Fibroblast of skin of abdomen (primary cell): ENCODE measurements at regions not wholly inside any gene's neighbourhood (a gene's known extent, or its start where the extent isn't known, plus 50 kb on each side); places are given as distances from the start of the nearest gene placed in this dataset.

Experiments
- DNase-seq: peaks from one replicate; pipeline ENCODE4 v3.0.0-alpha.2; 2013

DNA sequence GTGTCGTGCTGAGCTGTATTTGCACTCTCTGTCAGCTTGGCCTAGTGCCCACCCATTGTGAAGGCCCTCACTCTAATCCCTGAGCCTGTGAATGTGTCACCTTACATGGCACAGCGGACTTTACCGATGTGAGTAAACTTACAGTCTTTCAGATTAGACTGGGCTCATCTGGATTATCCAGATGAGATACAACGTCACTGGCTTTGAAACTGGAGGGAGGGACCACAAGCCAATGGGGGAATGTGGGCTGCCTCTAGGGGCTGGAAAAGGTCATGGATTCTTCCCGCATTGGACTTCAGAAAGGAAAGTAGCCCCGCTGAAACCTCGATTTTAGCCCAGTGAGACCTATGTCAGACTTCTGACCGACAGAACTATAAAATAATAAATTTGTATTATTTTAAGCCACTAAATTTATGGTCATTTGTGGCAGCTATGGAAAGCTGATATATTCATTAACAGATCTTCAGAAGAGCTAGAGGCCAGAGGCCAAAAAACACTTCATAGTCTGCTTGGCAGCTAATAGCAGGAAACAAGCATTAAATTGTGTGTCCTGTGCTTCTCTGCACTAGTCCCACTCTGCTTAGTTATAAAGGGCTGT is 139.0 kb upstream of the GAS1 start:
- no peak for DNase-seq

DNA sequence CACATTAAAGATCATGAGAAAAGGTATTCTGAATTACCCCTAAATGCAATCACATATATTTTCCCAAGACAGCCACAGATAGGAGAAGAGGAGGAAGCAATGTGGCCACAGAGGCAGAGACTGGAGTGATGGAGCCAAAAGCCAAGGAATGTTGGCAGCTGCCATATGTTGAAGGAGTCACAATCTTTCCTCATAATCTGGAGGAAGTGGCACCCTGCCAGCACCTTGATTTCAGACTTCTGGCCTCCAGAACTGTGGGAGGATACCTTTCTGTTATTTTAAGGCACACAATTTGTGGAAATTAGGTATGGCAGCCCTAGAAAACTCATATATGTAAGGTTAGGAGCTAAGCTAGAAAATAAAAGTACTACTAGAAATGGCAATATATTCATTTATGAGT is 139.9 kb upstream of the GAS1 start:
- DNase-seq, result no peak

DNA sequence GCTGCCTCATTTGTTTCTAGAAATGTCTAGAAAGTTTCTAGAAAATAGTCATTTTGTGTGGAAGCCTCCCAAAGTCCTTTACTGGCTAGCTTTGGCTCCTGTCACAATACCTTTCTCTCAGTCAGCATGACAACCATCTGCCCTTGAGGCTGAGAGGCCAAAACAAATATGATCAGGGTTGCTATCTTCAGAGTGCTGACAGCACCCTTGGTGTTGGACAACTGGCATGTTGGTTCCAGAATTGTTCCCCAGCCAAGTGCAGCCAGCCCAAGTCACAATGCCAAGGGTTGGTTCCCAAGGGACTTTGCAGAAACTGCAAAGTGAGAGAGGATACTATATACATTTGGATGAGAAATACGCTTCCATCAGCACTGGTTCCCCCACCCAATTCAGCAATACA is 140.9 kb upstream of the GAS1 start:
- DNase-seq, result no peak

DNA sequence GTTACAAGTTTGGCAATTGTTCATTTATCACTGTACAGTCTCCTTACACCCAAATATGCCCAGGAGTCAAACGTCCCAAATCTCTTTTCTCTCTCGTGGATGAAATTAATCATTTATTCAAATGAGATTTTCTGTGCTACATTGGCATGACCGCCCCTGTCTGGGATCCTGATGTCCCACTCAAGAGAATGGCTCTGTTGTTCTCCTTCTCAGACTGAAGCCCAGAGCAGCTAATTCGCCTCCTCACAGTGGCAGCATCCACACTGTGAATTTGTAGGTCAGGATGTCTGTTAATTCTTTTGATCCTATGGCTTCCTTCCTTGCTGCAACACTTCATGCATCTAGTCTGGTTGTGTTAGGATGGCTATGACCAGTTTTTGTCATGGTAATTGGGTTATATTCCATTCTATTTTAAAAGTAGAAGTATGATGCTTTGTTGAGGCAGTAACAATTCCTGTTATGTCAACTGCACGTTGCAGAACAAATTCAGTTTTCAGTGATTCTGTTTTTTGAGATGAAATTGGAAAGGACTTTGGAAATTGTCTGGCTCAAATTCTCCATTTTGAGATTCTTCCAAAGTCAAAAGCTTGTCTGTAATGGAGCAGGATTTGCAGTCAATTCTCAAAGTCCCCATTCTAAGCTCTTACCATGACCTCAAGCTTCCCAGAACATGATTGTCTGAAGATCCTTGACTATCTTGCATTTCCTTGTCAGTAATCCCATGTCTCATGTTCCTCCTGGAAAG is 141.5 kb upstream of the GAS1 start:
- DNase-seq, result no peak

DNA sequence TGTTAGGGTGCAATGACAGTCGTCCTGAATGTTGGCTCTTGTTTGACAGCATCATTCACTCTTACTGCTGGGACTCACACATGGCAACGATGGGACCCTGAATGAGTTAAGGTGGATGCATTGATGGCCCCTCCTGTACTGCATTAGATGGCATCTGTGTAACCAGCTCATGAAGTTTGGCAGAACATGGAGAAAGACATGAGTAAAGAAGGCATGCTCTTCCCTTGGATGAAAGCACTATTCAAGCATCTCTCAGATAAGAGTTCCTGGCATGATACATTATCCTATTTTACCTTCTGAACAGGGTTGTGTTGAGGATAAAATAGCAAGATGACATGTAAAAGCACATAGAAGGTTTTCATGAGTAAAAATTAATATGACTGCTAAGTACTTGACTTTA is 142.2 kb upstream of the GAS1 start:
- no peak for DNase-seq

DNA sequence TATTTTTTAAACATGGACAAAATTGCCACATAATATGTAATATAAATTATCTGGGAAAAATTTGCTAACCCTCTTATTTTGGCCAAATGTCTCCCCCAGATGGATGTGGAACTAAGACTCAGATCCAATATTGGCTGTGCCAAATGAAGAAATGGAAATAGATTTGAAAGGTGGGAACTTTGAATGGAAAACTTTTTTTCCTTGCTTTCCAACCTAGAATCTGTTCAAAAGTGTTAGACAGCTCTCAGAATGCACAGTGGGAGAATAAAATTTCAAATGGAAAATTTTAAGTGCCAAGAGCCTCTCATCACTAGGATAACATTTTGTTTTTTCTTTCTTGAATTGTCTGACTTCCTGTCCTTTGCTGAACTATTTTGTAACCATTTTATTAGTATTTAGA is 142.6 kb upstream of the GAS1 start:
- no peak for DNase-seq

DNA sequence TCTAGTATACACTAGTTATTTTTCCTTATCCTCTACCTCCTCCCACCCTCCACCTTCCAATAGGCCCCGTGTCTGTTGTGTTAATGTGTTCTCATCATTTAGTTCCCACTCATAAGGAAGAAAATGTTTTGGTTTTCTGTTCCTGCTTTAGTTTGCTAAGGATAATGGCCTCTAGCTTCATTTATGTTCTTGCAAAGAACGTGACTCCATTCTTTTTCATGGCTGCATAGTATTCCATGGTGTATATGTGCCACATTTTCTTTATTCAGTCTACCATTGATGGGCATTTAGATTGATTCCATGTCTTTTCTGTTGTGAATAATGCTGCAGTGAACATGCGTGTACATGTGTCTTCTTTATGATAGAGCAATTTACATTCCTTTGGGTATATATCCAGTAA is 146.5 kb upstream of the GAS1 start:
- DNase-seq, result no peak

DNA sequence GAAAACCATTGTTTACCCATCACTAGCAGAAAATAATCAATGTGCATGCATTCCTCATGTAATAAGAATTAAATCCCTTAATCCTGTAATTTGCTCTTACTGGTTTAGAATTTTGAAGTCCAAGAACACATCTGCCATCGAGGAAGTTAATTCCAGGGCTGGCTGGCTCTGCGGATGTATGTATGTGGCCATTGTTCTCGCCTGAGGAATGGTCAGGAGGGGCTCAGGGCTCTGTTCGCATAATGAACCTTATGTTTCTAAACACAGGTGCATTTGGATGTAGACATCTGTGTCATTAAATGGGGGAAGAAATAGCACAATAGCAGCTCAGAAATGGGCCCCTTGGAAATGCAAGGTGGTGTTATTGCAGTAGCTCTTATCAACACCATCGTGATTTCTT is 148.6 kb upstream of the GAS1 start:
- no peak for DNase-seq

DNA sequence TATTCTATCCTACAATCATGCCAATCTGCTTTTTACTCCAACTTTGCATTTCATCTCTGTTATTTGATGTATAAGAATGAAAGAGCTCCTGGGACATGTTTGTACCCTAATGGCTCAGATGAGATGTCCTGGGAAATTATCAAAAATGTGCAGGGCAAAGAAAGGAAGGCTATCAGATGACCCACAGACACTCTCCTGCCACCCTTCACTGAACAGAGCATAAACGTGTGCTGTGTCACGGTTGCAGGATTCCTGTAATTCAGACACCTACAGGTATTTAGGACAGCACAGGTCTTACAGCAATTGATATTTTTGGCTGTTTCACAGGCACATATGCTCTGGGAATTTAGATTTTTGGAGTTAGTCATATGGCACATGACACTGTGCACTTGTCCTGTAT is 149.2 kb upstream of the GAS1 start:
- DNase-seq, result no peak

DNA sequence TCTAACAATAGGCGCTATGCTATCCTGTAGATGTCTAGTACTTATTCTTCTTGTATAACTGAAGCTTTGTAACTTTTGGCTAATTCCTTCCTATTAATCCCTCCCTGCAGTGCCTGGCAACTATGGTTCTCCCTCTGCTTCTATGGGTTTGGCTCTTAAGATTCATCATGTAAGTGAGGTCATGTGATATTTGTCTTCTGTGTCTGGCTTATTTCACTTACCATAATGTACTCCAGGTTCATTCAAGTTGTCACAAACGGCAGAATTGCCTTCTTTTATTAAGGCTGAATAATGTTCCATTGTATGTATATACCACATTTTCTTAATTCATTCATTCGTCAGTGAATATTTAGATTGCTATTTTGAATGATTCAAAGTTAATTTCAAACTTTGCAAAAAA is 149.9 kb upstream of the GAS1 start:
- DNase-seq, result no peak

DNA sequence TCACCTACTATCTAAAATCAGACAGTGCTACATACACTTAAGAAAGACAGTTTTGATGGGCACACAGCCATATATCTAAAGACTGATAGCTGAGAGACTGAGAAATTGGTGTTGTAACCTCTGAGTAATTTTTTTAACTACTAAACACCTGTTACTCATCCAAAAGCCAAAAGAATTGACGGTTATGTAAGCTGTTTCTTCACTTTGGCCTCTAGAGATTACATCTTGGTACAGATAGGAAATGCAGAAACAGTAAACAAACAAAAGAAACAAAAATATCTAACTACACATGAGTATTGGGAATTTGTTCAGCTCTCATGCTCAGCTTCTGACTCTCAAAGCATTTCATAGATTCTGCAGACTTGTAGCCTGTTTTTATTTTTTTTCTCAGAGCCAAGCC is 152.1 kb upstream of the GAS1 start:
- DNase-seq, result no peak

DNA sequence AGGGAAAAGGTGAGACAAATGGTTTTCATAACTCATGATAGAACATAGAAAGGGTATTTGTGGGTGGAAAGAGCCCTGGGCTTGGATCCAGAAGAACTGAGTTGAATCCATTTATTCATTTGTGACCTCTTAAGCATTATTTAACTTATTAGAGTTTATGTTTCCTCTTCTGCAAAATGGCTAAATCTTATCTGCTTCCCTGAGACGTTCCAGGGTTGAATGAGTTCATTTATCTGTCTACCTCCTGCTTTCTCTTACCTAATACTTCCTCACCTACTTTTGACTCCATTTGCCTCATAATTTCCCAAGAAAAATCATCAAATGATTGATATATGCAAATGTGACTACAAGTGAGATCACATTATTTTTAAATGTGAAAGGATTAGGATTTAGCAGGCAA is 152.7 kb upstream of the GAS1 start:
- no peak for DNase-seq

DNA sequence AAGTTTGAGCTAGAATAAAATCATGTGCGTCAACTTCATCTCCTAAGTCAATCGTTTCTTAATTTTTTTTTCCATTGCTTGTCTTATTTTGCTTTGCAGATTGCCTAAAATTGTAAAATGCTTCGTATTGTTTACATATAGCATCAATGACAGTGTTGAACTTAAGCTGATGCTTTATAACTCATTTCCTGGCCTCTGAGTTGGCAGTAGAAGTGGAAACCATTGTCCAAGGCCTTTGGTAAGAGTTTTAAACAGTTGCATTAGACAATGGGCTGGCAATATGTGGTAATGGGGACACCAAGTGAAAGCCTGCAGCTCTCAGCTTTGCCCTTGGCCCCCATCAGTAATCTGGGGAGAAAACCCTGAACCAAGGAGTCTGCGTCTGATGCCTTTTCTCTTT is 154.8 kb upstream of the GAS1 start:
- no peak for DNase-seq

DNA sequence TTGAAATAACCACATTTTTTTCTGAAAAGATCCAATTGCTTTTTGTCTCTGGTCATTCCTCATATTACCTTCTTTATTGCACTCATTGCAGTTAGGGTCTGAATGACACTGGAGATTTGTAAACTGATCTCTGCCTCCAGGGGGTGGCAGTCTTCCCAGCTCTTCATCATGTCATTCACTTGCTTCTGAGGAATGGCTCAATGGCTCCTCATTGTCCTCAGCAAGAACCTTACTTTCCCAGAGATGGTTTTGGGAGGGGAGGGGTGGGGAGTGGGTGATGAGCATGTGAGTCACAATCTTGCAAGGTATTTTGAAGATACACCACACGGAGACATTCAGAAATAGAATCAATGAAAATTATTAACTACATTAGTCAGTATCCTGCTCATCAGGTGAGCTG is 159.8 kb upstream of the GAS1 start:
- DNase-seq, result peak; percentile 52

DNA sequence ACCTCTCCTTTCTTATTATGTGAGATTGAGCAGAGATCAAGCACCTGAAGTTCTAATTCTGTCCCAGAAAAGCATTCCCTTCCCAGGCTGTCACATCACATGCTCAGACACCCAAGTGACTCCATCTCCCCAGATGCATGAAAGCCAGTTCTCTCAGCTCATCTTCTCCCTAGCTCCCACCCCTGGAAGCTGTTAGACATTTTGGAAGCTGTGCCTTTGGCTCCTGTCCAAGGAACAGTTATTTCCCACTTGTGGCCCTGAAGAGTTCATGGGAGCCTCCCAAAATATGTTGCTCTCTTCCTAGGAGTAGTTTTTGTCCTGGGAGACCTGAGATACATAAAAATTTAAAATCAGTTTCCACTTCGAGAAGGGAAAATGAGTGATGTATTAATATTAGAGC is 161.4 kb upstream of the GAS1 start:
- no peak for DNase-seq

DNA sequence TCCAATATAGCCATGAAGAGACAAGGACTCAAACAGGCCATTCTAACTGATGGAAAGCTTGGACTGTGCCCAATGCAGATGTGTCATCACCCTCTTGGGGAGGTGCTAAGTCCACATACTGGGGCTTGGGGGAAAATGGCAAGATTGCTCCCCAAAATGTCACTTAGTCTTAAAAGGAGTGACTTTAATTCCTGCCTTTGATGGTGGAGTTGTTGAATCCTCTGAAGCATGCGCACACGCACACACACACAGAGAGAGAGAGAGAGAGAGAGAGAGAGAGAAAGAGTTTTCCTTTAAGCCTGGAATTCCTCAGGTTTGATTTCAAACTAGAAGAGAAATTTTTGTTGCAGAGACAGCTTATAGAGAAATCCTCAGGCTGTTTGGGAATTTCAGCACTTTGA is 161.9 kb upstream of the GAS1 start:
- peak; percentile 71 for DNase-seq

DNA sequence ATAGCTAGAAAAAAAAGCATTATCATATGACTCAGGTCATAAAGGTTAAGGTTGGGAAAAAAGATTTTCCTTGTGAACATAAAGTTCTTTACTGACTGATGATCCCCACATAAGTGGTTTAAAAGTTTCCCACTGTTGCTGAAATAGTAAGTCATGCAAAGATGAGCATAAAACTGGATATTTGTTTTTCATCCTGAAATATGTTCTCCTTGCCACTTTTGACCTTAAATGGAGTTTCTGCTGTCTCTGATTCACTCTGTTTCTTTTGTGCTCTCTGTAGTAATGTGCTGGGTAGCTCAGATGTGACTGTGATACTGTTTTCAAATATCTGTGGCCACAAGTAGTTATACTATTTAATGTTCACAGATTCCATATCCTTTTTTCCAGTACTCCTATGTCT is 162.5 kb upstream of the GAS1 start:
- peak; percentile 90 for DNase-seq

DNA sequence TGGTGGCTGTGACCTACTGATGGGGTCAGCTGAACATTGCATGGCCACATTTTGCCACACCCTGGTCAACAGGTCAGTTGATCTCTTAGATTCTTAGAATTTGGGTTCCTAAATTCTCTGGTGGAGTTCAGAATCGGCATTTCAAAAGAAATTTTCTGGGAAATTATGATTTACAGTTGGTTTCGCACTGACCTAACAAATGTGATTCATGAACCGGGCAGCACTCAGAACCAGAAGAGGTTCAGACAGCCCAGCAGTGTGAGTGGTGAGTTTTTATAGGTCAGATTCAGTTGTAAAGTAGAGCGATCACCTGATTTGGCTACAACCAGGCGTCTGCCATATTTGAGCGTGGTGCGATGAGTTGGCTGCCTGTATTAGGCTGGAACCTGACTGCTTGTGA is 163.7 kb upstream of the GAS1 start:
- no peak for DNase-seq

DNA sequence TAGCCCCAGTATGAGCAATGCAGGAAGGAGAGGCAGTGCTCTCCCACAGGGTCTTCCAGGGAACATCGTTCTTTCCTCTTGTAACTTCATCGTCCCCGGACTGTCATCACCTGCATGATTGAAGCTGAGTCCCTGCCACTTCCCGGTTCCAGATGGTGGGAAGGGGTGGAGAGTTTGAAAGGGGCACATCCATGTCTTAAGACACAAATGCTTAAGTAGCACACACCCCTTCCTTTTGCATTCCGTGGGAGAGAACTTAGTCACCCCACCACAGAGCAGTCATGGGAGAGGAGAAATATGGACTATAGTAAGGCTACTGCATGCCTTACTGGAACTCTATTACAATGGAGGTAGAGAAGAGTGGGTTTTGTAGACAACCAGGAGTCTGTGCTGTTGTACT is 165.3 kb upstream of the GAS1 start:
- peak; percentile 97 for DNase-seq

DNA sequence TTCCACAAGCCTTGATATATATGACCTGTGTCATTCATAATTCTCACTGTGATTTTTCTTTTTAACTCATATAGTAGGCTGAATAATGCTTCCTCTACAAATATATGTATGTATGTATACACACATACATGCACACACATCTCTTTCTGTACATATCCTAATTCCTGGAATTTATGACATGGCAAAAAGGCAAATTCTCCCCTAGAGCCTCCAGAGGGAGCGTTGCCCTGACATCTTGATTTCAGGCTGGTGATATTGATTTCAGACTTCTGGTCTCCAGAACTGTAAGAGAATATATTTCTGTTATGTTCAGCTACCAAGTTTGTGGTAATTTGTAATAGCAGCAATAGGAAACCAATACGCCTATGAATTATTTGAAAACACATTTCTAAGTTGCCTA is 166.6 kb upstream of the GAS1 start:
- DNase-seq, result peak; percentile 51

DNA sequence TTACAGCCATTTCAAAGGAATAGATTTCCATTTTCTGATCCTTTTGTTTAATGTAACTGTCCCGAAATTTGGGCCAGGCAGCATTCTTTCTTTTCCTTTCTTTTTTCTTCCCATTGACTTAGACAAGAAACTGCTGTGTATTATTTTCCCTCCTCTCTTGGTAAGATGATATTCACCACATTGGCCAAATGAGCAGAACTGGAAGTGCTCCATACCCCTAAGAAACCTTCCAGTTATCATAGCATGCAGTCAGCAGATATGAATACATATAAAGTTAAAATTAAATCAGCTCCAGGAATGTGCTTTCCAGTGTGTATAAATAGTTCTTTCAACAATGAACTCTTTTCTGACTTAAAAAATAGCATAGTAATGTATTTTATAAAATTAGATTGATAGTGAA is 168.5 kb upstream of the GAS1 start:
- no peak for DNase-seq

DNA sequence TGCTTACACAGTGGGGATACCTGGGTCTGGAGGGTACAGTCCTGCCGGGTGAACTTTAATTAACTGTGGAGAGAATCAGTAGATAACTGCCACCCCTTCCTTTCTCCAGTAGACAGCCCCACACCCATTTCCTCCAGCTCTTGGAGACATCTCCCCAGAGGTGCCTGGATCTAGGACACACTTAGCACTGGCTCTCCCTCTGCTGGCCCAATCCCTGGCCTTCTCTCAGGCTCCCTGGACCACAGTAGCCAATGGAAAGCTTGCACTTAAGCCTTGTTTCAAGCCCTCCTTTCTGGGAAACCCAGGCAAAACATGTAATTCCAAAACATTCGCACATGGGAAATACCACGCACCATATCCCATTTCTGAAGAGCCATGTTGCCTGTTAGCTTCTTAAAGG is 169.2 kb upstream of the GAS1 start:
- no peak for DNase-seq

DNA sequence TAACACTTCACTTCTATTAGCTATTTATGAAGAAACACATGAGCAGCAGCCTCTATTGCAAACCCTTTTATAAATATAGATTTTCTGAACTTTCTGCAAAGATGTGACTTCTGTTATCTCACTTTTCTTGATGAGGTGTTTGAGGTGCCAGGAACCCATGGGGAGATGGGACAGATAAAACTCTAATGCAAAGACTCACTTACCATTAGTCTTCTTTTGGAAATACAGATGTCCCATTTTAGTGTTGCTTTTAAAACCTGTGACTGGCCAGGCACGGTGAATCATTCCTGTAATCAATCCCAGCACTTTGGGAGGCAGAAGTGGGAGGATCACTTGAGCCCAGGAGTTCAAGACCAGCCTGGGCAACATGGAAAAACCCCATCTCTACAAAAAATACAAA is 171.3 kb upstream of the GAS1 start:
- DNase-seq, result peak; percentile 10

DNA sequence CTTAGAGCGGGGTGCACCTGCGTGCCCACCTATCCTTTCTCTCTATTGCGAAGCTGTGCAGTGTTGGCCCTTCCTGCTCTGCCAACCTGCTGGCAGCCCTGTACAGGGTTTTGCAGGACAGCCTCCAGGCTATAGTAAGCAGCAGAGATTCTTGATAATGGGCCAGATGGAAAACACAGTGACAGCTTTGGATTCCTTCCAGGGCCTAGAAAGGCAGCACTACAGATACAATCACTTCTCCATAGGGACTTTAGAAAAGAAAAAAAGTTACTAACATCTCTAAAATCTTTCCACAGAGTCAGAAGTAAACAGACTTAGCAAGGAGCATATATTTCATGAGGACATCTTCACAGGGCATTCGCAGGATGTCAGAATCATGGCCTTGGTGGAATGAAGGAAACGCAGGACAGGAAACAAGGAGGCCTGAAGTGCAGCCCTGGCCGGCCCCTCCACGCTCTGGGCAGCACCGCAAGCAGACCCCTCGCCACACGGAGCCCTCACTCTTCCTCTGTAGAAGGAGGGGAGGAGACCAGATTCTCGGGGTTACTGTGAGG is 172.1 kb upstream of the GAS1 start:
- DNase-seq, result peak; percentile 90

DNA sequence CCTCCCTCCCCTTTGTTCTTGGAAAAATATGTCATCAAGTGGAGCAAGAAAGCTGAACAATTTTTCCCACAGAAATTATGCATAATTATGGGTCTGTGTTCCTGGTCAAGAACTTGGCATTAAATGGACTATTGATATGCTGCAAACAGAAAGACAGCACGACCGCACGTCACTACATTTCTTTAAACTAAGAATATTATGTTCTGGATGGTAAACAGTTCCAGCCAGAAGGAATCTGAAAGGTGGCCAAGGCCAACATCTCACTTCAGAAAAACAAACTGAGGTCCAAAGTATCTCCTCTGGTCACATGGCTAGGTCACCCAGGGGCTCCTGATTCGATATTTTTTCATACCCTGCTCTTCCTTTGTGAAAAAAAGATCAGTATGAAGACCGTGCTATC is 173.3 kb upstream of the GAS1 start:
- no peak for DNase-seq
